Panc1 (cell line): ENCODE measurements at regions not wholly inside any gene's neighbourhood (a gene's known extent, or its start where the extent isn't known, plus 50 kb on each side); places are given as distances from the start of the nearest gene placed in this dataset.

Experiments used
- POLR2AphosphoS5 ChIP-seq: IDR thresholded peaks from 2 replicates; pipeline ENCODE4 v1.6.1; 2012; ENCODE audit warnings: mild to moderate bottlenecking, low read depth, low read length, moderate library complexity
- SIN3A ChIP-seq: IDR thresholded peaks from 2 replicates; pipeline ENCODE4 v1.6.1; 2012; ENCODE audit warnings: low read depth, mild to moderate bottlenecking, low read length, moderate library complexity, borderline replicate concordance; ENCODE audit not compliant: insufficient read depth
- TF ChIP-seq, protein P1 (sequence below): fragments of 450-650 bp; IDR thresholded peaks from 2 replicates; pipeline ENCODE4 v1.5.1; 2017; ENCODE audit warnings: mild to moderate bottlenecking
- TF ChIP-seq, protein P2 (sequence below), 2 experiments: IDR thresholded peaks; 2 replicates each; pipeline ENCODE4 v1.6.1; 2011 to 2012; ENCODE audit warnings: low read depth in 2 of 2, control low read depth in 1 of 2, low read length in 1 of 2, mild to moderate bottlenecking in 1 of 2, moderate library complexity in 1 of 2; ENCODE audit not compliant: insufficient read depth in 1 of 2

DNA sequence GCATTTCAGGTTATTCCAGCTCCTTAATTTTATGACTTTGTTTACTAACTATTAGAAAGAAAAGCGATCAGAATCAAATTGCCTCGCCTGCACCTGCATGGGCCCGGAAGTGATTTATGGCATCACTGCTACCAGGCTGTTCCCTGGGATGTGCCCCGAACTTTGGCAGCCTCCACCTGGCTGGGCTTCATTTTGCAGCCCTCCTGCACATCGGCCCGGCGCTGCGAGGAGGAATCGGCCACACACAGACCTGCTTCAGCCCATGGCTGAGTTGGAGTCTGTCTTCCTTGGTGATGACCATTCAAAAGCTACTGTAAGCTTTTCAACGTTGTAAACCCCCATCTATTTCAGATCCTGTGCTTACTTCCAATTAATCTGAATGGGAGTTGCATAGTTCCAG, 638.0 kb downstream of the RNF144A start:
- TF ChIP-seq, protein P1, sequence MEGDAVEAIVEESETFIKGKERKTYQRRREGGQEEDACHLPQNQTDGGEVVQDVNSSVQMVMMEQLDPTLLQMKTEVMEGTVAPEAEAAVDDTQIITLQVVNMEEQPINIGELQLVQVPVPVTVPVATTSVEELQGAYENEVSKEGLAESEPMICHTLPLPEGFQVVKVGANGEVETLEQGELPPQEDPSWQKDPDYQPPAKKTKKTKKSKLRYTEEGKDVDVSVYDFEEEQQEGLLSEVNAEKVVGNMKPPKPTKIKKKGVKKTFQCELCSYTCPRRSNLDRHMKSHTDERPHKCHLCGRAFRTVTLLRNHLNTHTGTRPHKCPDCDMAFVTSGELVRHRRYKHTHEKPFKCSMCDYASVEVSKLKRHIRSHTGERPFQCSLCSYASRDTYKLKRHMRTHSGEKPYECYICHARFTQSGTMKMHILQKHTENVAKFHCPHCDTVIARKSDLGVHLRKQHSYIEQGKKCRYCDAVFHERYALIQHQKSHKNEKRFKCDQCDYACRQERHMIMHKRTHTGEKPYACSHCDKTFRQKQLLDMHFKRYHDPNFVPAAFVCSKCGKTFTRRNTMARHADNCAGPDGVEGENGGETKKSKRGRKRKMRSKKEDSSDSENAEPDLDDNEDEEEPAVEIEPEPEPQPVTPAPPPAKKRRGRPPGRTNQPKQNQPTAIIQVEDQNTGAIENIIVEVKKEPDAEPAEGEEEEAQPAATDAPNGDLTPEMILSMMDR: no peak
- TF ChIP-seq POLR2AphosphoS5: no peak
- TF ChIP-seq, protein P2, sequence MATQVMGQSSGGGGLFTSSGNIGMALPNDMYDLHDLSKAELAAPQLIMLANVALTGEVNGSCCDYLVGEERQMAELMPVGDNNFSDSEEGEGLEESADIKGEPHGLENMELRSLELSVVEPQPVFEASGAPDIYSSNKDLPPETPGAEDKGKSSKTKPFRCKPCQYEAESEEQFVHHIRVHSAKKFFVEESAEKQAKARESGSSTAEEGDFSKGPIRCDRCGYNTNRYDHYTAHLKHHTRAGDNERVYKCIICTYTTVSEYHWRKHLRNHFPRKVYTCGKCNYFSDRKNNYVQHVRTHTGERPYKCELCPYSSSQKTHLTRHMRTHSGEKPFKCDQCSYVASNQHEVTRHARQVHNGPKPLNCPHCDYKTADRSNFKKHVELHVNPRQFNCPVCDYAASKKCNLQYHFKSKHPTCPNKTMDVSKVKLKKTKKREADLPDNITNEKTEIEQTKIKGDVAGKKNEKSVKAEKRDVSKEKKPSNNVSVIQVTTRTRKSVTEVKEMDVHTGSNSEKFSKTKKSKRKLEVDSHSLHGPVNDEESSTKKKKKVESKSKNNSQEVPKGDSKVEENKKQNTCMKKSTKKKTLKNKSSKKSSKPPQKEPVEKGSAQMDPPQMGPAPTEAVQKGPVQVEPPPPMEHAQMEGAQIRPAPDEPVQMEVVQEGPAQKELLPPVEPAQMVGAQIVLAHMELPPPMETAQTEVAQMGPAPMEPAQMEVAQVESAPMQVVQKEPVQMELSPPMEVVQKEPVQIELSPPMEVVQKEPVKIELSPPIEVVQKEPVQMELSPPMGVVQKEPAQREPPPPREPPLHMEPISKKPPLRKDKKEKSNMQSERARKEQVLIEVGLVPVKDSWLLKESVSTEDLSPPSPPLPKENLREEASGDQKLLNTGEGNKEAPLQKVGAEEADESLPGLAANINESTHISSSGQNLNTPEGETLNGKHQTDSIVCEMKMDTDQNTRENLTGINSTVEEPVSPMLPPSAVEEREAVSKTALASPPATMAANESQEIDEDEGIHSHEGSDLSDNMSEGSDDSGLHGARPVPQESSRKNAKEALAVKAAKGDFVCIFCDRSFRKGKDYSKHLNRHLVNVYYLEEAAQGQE (IDR thresholded peaks at IDR 0.05; ENCODE audit: insufficient read depth in 1 of 2, low read depth in 2 of 2, low read length in 1 of 2): no peak
- TF ChIP-seq SIN3A: no peak
